CD4-positive, alpha-beta T cell treated with Interleukin-17A for 4 hours (primary cell): ENCODE measurements at regions not wholly inside any gene's neighbourhood (a gene's known extent, or its start where the extent isn't known, plus 50 kb on each side); places are given as distances from the start of the nearest gene placed in this dataset.
A peak's percentile ranks its signal among the peaks of the same experiment; 100 is the strongest.
"Not testable (repeated sequence)": the region's sequence is repeated elsewhere in the genome, so short reads cannot be mapped to it uniquely, and the experiment has no call there.

ENCODE experiments used
- DNase-seq: peaks from one replicate; pipeline ENCODE4 v3.0.0-alpha.2; 2020; ENCODE audit warnings: mixed read lengths

DNA sequence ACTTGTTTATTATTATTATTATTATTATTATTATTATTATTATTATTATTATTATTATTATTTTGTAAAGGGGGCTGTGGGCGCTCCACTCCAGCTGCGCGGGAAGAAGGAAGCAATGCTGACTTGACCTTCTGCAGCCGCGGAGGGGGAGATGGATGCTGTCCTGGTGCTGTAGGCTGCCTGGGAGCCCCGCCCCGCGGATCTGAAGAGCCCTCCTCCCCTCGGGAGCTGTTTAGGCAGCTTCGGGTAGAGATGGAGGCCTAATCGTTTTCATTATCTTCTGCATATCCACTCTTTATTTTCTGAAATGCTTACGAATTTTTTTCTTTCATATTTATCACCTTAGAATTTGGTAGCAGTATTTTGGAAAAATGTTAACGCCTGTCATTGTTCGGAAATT lies 101.2 kb upstream of the KLF6 start:
- no peak for DNase-seq

DNA sequence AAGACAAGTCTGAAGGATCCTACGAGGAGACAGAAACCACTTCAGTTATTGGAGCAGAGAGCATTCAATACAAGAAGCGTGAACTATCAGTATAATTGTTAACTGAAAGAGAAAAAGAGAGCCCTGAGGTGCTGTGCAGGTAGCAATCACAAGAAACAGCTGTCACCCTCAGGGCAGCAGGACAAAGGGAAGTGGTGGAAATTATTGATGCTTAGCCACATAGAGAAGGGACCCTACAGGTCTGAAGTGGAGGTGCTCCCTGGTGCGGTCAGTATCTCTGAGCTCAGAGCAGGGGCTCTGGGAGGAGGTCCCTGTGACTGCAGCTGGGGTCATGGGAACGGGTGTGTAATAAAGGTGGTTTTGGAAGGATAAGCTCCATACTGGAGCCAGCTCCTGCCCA lies 97.8 kb upstream of the KLF6 start:
- DNase-seq, result no peak

DNA sequence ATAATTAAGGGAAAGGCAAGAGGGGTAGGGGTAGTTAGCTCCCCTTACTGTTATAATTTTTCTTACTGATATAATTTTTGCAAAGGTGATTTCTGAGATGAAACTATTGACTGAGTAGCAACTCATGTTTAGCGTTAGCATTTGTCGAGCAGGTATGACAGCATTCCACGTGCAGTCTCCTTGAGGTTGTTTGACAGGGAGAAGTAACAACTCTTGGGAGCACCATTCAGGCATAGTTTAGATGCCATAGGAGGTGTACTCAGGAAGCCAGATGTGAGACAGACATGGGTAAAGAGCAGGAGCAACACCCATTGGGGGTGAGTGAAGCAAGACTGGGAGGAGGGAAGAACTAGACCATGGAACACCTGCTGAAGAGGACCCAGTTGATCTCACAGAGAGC lies 96.6 kb upstream of the KLF6 start:
- DNase-seq, result no peak

DNA sequence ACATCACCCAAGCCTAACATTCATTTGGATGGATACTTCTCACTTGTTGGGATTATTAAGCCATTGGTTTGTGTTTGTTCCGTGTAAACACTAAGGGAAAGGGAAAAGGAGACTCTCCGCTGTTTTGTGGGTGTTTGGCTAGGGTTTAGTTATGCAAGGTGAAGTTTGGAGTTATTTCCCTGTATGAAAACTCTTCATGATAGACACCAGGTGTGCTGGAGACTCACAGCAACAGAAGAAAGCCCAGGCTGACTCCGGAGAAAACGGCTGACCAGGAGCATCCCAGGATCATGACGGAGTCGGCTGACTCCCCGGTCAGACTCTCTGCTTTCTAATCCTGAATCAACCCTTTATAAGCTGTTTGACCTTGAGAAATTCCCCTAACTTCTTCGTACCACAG lies 94.1 kb upstream of the KLF6 start:
- DNase-seq, result no peak

DNA sequence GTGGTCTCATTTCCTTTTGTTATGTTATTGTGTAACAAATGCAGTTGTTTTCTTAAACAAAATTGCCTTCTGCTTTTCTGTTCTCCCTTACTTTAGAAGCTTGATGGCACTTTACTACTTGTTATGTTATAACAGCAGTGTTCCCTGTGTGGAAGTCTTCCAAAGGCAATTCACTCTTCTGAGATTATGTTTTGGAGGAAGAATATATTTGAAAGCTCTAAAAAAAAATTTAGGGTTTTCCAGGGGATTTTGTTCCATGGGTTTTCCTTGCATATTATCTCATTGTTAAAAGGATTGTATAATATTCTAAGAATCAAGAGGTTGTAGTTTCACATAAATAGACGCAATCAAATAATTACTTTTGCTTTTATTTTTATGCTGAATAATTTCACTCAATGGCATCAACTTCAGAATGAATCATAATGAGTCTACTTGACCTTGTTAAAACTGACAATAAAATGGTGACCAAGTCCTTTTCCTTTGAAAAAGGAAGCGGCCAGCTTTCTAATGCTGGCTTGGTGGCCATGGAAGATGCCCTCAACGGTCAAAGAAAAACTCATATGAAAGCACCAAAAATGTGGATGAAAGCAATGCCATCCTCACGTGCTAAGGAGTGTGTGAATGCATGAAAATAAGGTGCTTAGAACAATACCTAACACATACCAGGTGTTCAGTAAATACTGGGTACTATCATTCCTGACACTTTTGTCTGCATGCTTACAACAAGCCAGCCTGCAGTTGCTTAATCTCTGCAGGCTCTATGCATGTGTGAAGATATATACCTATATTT lies 92.4 kb upstream of the KLF6 start:
- DNase-seq, result no peak

DNA sequence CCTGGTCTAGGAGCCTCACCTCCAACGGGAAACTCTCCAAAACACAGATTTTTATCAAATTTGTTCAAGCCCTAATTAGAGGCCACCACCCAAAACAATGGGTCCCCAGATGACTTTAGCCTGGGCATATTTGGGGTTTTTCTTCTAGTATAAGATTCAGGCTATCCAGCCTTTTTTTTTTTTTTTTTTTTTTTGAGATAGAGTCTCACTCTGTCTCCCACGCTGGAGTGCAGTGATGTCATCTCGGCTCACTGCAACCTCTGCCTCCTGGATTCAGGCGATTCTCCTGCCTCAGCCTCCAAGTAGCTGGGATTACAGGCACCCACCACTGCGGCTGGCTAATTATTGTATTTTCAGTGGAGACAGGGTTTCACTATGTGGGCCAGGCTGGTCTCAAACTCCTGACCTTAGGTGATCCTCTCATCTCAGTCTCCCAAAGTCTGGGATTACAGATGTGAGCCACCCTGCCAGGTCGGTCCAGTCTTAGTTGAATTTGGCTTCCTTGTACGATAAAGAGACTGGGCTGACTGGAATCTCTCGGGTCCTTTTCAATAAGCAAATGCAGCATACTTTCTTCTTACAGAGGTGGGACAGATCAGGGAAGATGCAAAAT lies 91.4 kb upstream of the KLF6 start:
- no peak for DNase-seq

DNA sequence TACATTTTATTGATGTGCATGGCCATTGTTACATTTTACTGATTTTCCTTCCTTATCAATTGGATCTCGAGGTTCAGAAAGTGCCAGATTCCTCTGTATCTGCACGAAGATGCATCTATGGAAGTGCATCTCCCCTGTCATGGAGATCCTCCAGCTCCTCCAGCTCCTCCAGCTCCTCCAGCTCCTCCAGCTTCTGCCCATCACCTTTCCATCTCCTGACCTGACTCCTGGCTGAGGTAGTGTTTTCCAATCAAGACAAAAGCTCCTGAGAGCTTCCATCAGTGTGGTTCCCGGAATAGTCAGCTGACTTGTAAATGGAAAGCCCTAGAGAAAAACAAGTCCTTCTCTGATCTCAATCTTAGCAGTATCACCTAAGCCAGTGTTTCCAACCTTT lies 90.8 kb upstream of the KLF6 start:
- DNase-seq, result no peak

DNA sequence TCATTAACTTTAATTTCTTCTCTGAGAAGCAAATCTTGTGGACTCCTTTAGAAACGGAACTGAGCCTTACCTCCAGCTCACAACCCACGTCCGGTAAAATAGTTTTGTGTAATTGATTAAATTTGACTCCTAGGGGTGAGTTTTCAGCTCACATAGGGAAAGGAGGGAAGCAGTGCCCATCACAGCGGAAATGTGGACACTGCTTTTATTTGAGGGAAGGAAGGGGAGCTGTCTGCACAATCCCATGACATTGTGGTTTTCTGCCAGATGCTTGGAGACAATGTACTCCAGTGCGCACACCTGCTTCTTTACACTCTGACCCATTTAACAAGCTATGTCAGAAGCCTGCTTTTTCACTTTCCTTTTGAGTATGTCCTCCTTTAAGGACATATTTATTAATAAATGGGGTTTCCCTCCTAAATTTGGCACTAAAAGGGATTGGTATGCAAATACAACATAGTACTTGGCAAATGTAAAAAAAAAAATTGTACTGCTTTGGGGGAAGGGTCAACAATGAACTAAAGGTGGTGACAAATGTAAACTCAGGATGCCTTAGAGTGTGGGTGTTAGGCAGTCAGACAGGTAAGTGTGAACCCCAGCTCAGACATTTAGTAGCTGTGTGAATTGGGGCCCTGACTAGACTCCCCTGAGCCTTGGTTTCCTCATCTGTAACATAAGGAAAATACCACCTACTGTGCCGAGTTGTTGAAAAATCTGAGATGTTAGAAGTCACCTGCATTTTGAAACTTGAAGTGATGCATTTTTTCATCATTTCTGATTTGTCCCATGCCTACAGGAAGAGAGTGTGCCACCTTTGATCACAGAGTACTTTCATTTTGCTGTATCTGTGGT lies 90.2 kb upstream of the KLF6 start:
- DNase-seq, result peak; percentile 35

DNA sequence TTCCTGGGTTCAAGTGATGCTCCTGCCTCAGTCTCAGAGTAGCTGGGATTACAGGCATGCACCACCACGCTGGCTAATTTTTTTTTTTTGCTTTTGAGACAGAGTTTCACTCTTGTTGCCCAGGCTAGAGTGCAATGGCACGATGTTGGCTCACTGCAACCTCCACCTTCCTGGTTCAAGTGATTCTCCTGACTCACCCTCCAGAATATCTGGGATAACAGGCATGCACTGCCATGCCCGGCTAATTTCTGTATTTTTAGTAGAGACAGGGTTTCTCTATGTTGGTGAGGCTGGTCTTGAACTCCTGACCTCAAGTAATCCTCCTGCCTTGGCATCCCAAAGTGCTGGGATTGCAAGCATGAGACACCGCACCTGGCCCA lies 89.6 kb upstream of the KLF6 start:
- not testable (repeated sequence) for DNase-seq

DNA sequence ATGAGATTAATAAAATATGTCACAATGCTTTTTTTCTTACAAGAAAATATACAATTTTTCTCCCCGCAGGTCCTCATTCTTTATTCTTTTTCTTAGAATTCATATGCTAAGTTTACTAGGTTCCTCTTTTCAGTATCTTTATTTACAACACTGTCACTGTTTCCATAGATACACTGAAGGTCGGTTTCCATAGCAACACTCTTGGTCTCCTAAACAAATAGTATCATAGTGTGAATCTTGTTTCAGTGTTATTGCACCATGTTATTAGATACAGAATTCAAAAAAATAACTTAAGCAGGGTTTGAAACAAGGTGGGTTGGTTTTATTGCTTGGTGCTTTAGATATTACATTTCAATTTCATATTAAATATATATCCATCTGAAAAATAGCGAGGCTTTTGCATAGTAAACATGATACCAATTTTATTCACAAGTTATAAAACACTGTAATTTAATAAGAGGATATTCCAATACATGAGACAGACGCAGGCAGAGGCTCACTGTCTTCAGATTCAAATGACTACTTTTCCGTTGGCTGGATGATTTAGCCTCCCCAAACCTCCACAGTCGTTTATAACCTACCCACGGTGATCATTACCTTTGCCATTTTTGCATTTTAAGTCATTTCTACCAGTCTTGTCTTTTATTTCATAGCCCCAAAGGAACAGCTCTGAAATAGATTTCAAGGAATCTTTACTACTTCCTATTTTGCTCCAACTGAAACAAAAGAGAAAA lies 88.9 kb upstream of the KLF6 start:
- no peak for DNase-seq

DNA sequence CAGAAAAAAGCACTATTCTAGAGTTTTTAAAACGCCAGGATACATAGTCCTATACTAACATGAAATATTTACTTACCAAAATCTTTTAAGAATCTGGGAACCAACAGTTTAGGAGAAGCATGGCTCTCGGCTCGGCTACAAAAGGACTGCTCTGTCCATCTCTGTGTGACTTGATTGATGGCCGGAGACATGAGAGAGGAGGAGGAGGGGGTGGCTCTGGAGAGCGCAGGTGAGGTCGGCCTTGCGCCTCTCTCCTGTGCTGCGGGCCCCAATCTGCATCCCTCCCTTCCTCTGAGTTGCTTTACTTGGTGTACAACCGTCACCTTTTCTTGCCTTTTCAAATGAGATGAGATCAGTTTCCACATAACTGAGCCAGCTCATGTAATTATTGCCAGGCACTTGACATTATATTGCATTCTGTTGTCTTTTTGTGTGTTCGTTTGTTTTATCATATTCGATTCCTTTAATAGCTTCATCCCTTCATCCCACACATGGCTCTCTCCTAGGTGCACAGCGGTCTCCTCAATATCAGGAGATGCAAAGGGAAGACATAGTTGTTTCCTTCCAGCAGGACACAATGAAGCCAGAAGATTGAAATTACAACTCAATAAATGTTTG lies 87.8 kb upstream of the KLF6 start:
- no peak for DNase-seq

DNA sequence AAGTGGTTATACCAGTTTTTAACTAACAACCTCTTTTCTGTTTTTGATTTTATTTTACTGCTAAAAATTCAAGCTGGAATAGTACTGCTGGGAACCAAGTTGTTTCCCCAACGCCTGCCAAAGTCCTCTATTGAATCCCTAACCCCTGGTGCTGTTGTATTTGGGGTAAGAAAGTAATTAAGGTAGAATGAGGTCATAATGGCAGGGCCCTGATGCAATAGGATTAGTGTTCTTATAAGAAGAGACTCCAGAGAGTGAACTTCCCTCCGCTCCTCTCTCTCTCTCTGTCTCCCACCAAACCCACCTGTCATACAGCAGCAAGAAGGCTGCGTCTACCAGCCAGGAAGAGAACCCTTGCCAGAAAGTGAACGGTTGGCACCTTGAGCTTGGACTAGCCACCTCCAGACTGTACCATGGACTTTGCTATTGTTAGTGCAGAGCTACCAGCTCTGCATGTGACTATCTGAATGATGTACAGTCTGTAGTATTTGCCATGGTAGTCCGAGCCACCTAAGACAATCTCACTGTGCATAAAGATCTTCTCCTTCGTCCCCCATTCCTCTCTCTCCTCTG lies 86.5 kb upstream of the KLF6 start:
- no peak for DNase-seq

DNA sequence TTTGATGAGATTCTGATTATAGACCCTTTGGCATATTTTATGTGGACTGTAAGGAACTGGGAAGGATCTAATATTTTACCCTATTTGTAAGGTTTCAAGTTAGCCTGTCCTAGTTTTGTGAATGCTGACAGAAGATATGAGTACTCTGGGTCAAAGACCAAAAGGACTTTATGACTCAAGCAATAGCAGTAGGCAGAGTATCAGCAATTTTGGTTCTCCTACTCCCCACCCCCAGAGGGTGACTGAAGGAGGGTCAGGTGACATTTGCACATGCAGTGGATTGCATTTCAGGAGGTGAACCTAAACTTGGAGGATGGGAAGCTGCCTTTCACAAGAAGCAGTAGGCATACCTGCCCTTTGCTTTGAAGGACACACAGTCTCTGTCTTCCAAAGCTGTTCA lies 84.0 kb upstream of the KLF6 start:
- DNase-seq, result no peak

DNA sequence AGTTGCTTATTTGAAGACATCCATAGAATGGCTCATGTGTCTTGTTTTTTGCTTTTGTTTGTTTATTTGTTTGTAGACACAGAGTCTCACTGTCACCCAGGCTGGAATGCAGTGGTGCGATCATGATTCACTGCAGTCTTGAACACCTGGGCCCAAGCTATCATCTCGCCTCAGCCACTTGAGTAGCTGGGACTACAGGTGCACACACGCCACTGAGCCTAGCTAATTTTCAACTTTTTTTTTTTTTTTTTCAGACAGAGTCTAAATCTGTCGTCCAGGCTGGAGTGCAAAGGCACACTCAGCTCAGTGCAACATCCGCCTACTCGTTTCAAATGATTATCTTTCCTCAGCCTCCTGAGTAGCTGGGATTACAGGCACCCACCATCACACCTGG lies 83.3 kb upstream of the KLF6 start:
- no peak for DNase-seq

DNA sequence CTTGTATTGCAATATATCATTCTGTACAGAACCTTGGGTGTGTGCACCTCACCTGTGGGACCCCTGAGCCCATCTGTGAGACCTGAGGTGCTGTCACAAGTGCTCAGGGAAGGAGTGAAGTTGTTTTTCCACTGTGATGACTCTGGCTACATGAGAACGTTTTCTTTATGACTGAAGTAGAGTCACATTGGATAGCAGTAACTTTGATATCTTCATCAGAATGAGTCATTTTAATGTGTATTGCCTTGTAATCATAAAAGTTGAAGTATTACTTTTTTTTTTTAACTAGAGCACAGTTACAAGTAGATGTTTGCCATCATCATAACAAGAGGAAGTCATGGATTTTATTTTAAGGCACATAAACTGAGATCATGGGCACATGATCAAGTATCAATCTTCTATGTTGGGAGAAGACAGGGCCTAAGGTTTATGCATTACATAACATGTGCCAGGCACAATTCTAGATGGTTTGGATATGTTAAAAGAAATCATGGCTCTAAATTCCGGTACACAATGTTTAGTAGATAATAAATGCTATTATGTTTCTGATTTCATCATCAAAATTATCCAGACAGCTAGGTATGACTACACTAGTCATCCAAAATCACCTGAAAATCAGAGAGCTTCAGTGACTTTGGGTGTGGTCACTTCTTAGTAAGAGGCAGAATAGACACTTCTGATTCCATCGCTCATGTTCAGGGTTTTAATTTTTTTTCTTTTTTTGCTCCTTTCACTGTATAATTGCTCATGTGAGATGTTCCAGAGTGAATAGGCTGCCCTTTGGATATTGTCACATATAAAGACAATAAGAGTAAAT lies 82.7 kb upstream of the KLF6 start:
- DNase-seq, result peak; percentile 18

DNA sequence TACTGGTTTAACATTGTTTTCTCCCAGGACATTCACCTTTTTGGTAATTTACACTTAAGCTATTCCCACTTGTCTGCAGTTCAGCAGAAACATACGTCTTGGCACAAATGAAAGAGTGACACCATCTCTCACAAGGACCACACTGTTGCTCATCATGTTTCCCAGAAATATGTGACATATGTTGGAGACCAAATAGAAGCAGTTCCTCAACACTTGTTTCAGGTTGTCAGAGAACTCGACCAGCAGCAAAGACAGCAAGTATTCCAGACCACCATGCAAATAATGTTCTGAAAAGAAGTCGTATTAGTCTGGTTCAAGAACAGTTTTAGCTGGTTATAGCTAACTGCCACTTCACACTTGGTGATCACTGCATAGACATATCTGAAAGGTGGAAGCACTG lies 81.3 kb upstream of the KLF6 start:
- DNase-seq, result no peak

DNA sequence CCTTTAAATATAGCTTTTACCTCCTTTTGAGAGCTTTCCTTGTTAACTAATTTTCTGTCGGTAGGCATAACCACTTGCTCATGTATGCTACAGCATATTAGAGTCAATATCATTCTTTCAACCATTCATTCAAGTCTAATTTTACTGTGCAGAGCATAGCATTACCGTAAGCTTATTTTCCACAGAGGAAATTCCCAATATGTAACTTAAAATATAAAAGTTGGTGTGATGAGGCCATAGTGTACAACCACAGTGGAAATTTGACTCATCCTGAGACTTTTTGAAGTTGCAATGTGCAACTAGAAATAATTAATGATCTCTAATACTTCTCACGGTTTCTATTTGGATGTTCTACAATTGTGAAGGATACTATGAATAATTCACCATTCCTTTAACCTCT lies 80.6 kb upstream of the KLF6 start:
- DNase-seq, result no peak

DNA sequence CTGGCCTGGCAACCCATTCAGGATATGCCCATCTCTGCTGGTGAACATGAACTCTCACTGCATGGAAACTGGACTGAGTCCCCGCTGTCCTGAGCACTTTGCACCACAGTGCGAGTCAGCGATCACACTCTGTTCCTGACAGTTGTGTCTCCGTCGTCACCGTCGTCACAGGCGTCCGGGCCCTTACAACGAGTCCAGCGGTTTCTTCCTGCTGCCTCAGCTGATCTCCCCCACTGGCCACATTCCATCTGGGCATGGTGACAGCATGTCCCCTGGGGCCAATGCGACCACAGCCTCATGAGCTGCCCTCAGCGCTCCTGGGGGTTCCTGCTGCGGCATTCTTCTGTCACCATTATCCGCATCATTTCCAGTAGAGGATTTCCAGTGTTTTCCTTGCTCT lies 76.8 kb upstream of the KLF6 start:
- no peak for DNase-seq

DNA sequence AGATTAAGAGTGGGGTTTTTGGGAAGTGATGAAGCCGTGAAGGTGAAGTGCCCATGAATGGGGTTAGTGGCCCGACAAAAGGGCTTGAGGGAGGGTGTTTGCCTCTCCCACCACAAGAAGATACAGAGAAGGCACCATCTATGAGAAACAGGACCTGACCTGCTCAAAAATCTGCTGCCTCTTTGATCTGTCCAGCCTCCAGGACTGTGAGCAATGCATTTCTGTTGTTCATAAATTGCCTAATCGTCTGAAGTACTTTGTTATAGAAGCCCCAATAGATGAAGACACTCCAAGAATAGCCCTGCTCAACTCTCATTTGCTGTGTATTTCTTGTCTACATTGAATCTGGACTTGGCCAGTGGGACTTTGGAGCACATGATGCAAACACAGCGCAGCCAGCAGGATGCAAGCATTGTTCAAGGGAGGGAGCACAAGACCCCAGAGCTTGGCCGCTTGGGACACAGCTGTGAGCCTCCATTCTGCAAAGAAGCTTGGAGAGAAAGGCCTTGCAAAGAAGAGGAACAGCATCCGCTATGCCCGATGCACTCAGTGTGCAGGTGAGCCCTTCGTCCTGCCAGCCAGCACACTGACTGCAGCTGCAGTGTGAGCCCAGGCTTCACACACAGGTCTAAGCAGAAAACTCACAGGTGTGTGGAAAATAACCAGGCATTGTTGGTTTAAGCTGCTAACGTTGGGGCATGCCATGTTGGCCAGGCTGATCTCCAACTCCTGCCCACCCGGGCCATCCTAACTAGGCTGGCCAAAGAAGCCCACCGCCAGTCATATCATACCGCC lies 73.2 kb upstream of the KLF6 start:
- DNase-seq, result no peak

DNA sequence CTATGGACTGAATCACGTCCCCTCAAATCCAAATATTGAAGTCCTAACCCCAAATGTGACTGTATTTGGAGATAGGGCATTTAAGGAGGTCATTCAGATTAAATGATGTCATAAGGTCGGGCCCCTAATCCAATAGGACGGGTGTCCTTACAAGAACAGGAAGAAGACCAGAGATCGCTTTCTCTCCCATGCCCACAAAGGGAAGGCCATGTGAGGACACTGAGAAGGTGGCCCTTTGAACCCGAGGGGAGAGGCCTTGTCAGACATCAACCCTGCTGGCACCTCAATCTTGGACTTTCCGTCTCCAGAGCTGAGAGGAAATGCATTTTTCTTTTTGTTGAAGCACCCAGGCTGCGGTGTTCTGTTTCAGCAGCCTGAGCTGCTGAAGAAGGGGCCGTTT lies 72.3 kb upstream of the KLF6 start:
- no peak for DNase-seq

DNA sequence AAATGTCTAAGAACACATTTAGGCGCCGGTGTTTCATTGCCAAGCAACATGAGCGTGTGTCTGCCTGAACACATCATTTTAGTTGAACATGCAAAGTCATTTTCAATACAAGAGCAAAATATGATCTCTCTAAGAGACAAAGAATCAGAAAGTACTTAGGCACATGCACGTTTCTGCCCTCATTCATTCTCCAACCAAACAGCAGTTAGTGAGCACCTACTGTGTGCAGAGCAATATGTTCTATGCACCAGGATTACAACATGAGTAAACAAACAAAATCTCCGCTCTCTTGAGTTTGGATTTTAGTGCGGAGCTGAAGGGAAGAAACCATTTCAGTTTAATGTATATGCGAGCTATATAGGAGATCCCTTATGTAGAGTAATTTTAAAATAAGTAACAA lies 71.6 kb upstream of the KLF6 start:
- no peak for DNase-seq
